H9 (cell line): ENCODE measurements at regions not wholly inside any gene's neighbourhood (a gene's known extent, or its start where the extent isn't known, plus 50 kb on each side); places are given as distances from the start of the nearest gene placed in this dataset.

Experiments used
- DNase-seq: peaks from one replicate; pipeline ENCODE4 v3.0.0-alpha.2; 2017
- H2AFZ ChIP-seq: one replicate; pipeline ENCODE4 v1.6.1; 2013; ENCODE audit warnings: mild to moderate bottlenecking, low read length, control low read depth, moderate library complexity
- H2AK5ac ChIP-seq: 2 replicates; pipeline ENCODE4 v1.6.1; 2013; ENCODE audit warnings: low read length, control low read depth, mixed read lengths; ENCODE audit not compliant: insufficient read length
- H2BK120ac ChIP-seq: one replicate; pipeline ENCODE4 v1.6.1; 2013; ENCODE audit warnings: low read depth, mild to moderate bottlenecking, low read length, control low read depth, inconsistent platforms; ENCODE audit not compliant: poor library complexity, severe bottlenecking
- H2BK12ac ChIP-seq: 2 replicates; pipeline ENCODE4 v1.6.1; 2013; ENCODE audit warnings: low read length, control low read depth, mixed read lengths, low read depth; ENCODE audit not compliant: insufficient read length
- H2BK15ac ChIP-seq: 2 replicates; pipeline ENCODE4 v1.6.1; 2013; ENCODE audit warnings: low read depth, low read length, control low read depth
- H2BK20ac ChIP-seq: one replicate; pipeline ENCODE4 v1.6.1; 2013; ENCODE audit warnings: low read depth, mild to moderate bottlenecking, low read length, control low read depth, inconsistent platforms; ENCODE audit not compliant: poor library complexity, severe bottlenecking
- H2BK5ac ChIP-seq: 2 replicates; pipeline ENCODE4 v1.6.1; 2013; ENCODE audit warnings: low read length, control low read depth, mixed read lengths; ENCODE audit not compliant: insufficient read length
- H3K14ac ChIP-seq: 2 replicates; pipeline ENCODE4 v1.6.1; 2013; ENCODE audit warnings: low read length, control low read depth; ENCODE audit not compliant: insufficient read depth
- H3K18ac ChIP-seq: 2 replicates; pipeline ENCODE4 v1.6.1; 2013; ENCODE audit warnings: low read depth, mild to moderate bottlenecking, mixed read lengths, low read length, control low read depth; ENCODE audit not compliant: insufficient read length
- H3K23ac ChIP-seq: 2 replicates; pipeline ENCODE4 v1.6.1; 2013; ENCODE audit warnings: low read length, control low read depth, mixed read lengths, low read depth; ENCODE audit not compliant: insufficient read length
- H3K23me2 ChIP-seq: 2 replicates; pipeline ENCODE4 v1.6.1; 2013; ENCODE audit warnings: low read depth, mild to moderate bottlenecking, mixed read lengths, low read length, control low read depth; ENCODE audit not compliant: insufficient read length, poor library complexity, severe bottlenecking
- H3K27ac ChIP-seq: 2 replicates; pipeline ENCODE4 v1.5.1; 2013; ENCODE audit warnings: low read length, control low read depth, mixed read lengths, low read depth; ENCODE audit not compliant: insufficient read length
- H3K27me3 ChIP-seq: 2 replicates; pipeline ENCODE4 v1.6.1; 2013; ENCODE audit warnings: low read length, control low read depth, inconsistent platforms; ENCODE audit not compliant: insufficient read depth
- H3K4ac ChIP-seq: 2 replicates; pipeline ENCODE4 v1.6.1; 2013; ENCODE audit warnings: low read depth, mild to moderate bottlenecking, control low read depth, inconsistent platforms, low read length, moderate library complexity
- H3K4me1 ChIP-seq: 2 replicates; pipeline ENCODE4 v1.6.1; 2013; ENCODE audit warnings: low read length, control low read depth, inconsistent platforms; ENCODE audit not compliant: insufficient read depth
- H3K4me2 ChIP-seq: 2 replicates; pipeline ENCODE4 v1.6.1; 2013; ENCODE audit warnings: low read length, control low read depth, mixed read lengths; ENCODE audit not compliant: insufficient read length, insufficient read depth
- H3K56ac ChIP-seq: 2 replicates; pipeline ENCODE4 v1.6.1; 2013; ENCODE audit warnings: low read depth, mild to moderate bottlenecking, mixed read lengths, low read length, control low read depth; ENCODE audit not compliant: insufficient read length
- H3K79me1 ChIP-seq: 2 replicates; pipeline ENCODE4 v1.6.1; 2013; ENCODE audit warnings: low read depth, mild to moderate bottlenecking, moderate library complexity, low read length, control low read depth, inconsistent platforms; ENCODE audit not compliant: insufficient read depth, poor library complexity, severe bottlenecking
- H3K79me2 ChIP-seq: 2 replicates; pipeline ENCODE4 v1.6.1; 2013; ENCODE audit warnings: low read length, control low read depth, inconsistent platforms; ENCODE audit not compliant: insufficient read depth
- H3K9ac ChIP-seq: 2 replicates; pipeline ENCODE4 v1.6.1; 2013; ENCODE audit warnings: low read length, control low read depth, mixed read lengths; ENCODE audit not compliant: insufficient read length; ENCODE audit errors: extremely low read depth
- H3K9me3 ChIP-seq: one replicate; pipeline ENCODE4 v1.6.1; 2013; ENCODE audit warnings: low read depth, low read length, inconsistent platforms; ENCODE audit not compliant: control insufficient read depth
- H3T11ph ChIP-seq: one replicate; pipeline ENCODE4 v1.6.1; 2013; ENCODE audit warnings: mild to moderate bottlenecking, low read length, control low read depth, inconsistent platforms
- H4K20me1 ChIP-seq: one replicate; pipeline ENCODE4 v1.6.1; 2013; ENCODE audit not compliant: control insufficient read depth, insufficient read length, insufficient read depth
- H4K5ac ChIP-seq: 2 replicates; pipeline ENCODE4 v1.6.1; 2013; ENCODE audit warnings: low read depth, mild to moderate bottlenecking, mixed read lengths, low read length, control low read depth; ENCODE audit not compliant: insufficient read length
- H4K8ac ChIP-seq: replicated peaks from 2 replicates; pipeline ENCODE4 v1.6.1; 2013; ENCODE audit warnings: low read length, control low read depth, mixed read lengths, low read depth; ENCODE audit not compliant: insufficient read length
- H4K91ac ChIP-seq: 2 replicates; pipeline ENCODE4 v1.6.1; 2013; ENCODE audit warnings: low read depth, mild to moderate bottlenecking, moderate library complexity, mixed read lengths, low read length, control low read depth; ENCODE audit not compliant: insufficient read length
- H3K27ac Mint-ChIP-seq, 3 experiments: 2 replicates in 2 of 3; 3 replicates in 1 of 3; pipeline ENCODE4 v1.8.0; 2020 to 2021; ENCODE audit warnings: mixed read lengths in 3 of 3, mild to moderate bottlenecking in 1 of 3, moderate library complexity in 1 of 3
- H3K27me3 Mint-ChIP-seq: 2 replicates; pipeline ENCODE4 v1.8.0; 2021; ENCODE audit warnings: low read depth, mild to moderate bottlenecking, moderate library complexity, mixed read lengths
- H3K36me3 Mint-ChIP-seq, 3 experiments: 2 replicates in 2 of 3; 3 replicates in 1 of 3; pipeline ENCODE4 v1.8.0; 2020 to 2021; ENCODE audit warnings: low read depth in 3 of 3, mixed read lengths in 3 of 3; ENCODE audit not compliant: insufficient read depth in 1 of 3
- H3K4me1 Mint-ChIP-seq, 2 experiments: 2 replicates each; pipeline ENCODE4 v1.8.0; 2020; ENCODE audit warnings: mixed read lengths in 2 of 2
- H3K4me3 Mint-ChIP-seq, 2 experiments: 2 replicates in 1 of 2; 3 replicates in 1 of 2; pipeline ENCODE4 v1.8.0; 2020 to 2021; ENCODE audit warnings: mild to moderate bottlenecking in 2 of 2, mixed read lengths in 2 of 2, moderate library complexity in 1 of 2
- H3K9me3 Mint-ChIP-seq, 2 experiments: 2 replicates in 1 of 2; 3 replicates in 1 of 2; pipeline ENCODE4 v1.8.0; 2020; ENCODE audit warnings: mild to moderate bottlenecking in 2 of 2, mixed read lengths in 2 of 2, moderate library complexity in 1 of 2
- WGBS: extraction: QIAGEN DNeasy Blood & Tissue Kit; methylation state at CpG from one replicate; pipeline ENCODE4 v1.1.7; 2013; ENCODE audit warnings: missing lambda C conversion rate, low lambda C conversion rate, mixed read lengths; ENCODE audit not compliant: insufficient read length; ENCODE audit errors: extremely low coverage; 5-methylcytosine and 5-hydroxymethylcytosine counted together
- TF ChIP-seq, protein P1 (sequence below): fragments of 200-600 bp; sonication (generic); conservative IDR thresholded peaks from 3 replicates; pipeline ENCODE4 v1.8.0; 2021; ENCODE audit warnings: antibody characterized with exemption, mild to moderate bottlenecking

DNA sequence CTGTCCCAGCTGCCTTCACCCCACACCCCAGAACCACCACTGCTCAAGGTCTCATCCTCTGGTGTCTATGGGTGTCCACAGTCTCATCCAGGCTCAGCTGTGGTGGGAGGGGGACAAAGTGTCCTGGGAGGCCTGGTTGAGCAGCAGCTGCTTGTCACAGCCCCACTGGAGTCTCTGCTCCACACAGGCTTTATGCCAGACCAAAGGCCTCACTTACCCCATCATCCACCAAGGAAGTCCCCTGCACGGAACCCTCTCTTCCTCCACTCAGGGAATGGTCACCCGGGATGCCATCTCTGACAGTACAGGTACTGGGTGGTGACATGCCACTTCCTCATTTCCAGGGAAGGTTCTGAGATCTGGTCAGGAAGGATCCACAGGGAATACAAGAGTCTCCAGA lies 925.4 kb upstream of the ZNF722 start:
- Histone ChIP-seq H3K9ac (no peak overlapping the region), H2BK120ac (no peak overlapping the region), H4K5ac (no peak overlapping the region), H3K4me2 (no peak overlapping the region), H3K79me2 (no peaks in the 10 kb centered on the region), H2BK15ac (no peak overlapping the region), H4K20me1 (no peaks in the 10 kb centered on the region), H3K23ac (no peak overlapping the region), H4K91ac (no peak overlapping the region), H2BK5ac (no peak overlapping the region), H2BK20ac (no peak overlapping the region), H3T11ph (no peak overlapping the region), H2BK12ac (no peak overlapping the region), H3K14ac (no peak overlapping the region), H2AK5ac (no peak overlapping the region), H3K9me3 (peaks cover 81% of the 10 kb centered on the region), H3K79me1 (no peaks in the 10 kb centered on the region), H2AFZ (no peak overlapping the region), H3K27me3 (no peaks in the 10 kb centered on the region), H4K8ac (no peak overlapping the region), H3K4ac (no peak overlapping the region), H3K23me2 (no peaks in the 10 kb centered on the region), H3K4me1 (no peaks in the 10 kb centered on the region), H3K56ac (no peak overlapping the region), H3K18ac (no peak overlapping the region), H3K27ac (no peak overlapping the region)
- TF ChIP-seq, protein P1, sequence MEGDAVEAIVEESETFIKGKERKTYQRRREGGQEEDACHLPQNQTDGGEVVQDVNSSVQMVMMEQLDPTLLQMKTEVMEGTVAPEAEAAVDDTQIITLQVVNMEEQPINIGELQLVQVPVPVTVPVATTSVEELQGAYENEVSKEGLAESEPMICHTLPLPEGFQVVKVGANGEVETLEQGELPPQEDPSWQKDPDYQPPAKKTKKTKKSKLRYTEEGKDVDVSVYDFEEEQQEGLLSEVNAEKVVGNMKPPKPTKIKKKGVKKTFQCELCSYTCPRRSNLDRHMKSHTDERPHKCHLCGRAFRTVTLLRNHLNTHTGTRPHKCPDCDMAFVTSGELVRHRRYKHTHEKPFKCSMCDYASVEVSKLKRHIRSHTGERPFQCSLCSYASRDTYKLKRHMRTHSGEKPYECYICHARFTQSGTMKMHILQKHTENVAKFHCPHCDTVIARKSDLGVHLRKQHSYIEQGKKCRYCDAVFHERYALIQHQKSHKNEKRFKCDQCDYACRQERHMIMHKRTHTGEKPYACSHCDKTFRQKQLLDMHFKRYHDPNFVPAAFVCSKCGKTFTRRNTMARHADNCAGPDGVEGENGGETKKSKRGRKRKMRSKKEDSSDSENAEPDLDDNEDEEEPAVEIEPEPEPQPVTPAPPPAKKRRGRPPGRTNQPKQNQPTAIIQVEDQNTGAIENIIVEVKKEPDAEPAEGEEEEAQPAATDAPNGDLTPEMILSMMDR = no peak
- DNase-seq = no peak
- Mint-ChIP-seq H3K4me3 (no peak overlapping the region), H3K36me3 (peaks cover 38 to 66% (median 42%) of the 10 kb centered on the region in 3 experiments), H3K27ac (no peak overlapping the region), H3K9me3 (peaks cover 99 to 100% of the 10 kb centered on the region in 2 experiments), H3K27me3 (peaks cover 4% of the 10 kb centered on the region), H3K4me1 (no peaks in the 10 kb centered on the region)
- no CpG with 5 or more reads among the region's 2 CpGs for WGBS
